Body of pancreas (tissue), 4 donors: ENCODE measurements at regions not wholly inside any gene's neighbourhood (a gene's known extent, or its start where the extent isn't known, plus 50 kb on each side); places are given as distances from the start of the nearest gene placed in this dataset.
"Not testable (repeated sequence)": the region's sequence is repeated elsewhere in the genome, so short reads cannot be mapped to it uniquely, and the experiment has no call there.

Source experiments
- CTCF ChIP-seq, 7 experiments: fragments of 450-650 bp in 4 of 7; fragments of 200-600 bp in 3 of 7; sonication (generic) in 3 of 7; IDR thresholded peaks; one replicate each; pipeline ENCODE4 v1.5.1; 2016 to 2019; ENCODE audit warnings: antibody characterized with exemption in 7 of 7
- POLR2A ChIP-seq, 3 donors: fragments of 450-650 bp; IDR thresholded peaks; one replicate each; pipeline ENCODE4 v1.6.1; 2016; ENCODE audit warnings: antibody characterized with exemption in 3 of 3, mild to moderate bottlenecking in 2 of 3

- not testable (repeated sequence) for TF ChIP-seq CTCF, POLR2A (IDR thresholded peaks at IDR 0.05)
Measured at GRCh38 chr12:71376711-71377355, 62.8 kb upstream of the LGR5 start.
